Astrocyte (in vitro differentiated cells and primary cell): ENCODE measurements at regions not wholly inside any gene's neighbourhood (a gene's known extent, or its start where the extent isn't known, plus 50 kb on each side); places are given as distances from the start of the nearest gene placed in this dataset.
"Not testable (repeated sequence)": the region's sequence is repeated elsewhere in the genome, so short reads cannot be mapped to it uniquely, and the experiment has no call there.

Experiments used
- DNase-seq: peaks from one replicate; pipeline ENCODE4 v3.0.0-alpha.2; 2010; ENCODE audit warnings: low read depth
- FAIRE-seq: peaks from 2 replicates; lab custom pipeline; 2011; peaks lifted over from hg19 to GRCh38; lab: Jason Lieb, UNC
- H2AFZ ChIP-seq: 2 replicates; pipeline ENCODE4 v1.6.0; 2012; ENCODE audit warnings: low read depth, low read length, inconsistent platforms
- H3K27ac ChIP-seq: 2 replicates; pipeline ENCODE4 v1.5.1; 2011; ENCODE audit warnings: low read depth, low read length, inconsistent platforms
- H3K27me3 ChIP-seq: 2 replicates; pipeline ENCODE4 v1.6.0; 2011; ENCODE audit warnings: low read length, inconsistent platforms; ENCODE audit not compliant: insufficient read depth
- H3K36me3 ChIP-seq: 2 replicates; pipeline ENCODE4 v1.5.1; 2011; ENCODE audit warnings: low read length, inconsistent platforms; ENCODE audit not compliant: insufficient read depth
- H3K4me1 ChIP-seq: 2 replicates; pipeline ENCODE4 v1.5.1; 2011; ENCODE audit warnings: low read length, inconsistent platforms; ENCODE audit not compliant: insufficient read depth
- H3K4me2 ChIP-seq: 2 replicates; pipeline ENCODE4 v1.6.0; 2012; ENCODE audit warnings: low read length, inconsistent platforms
- H3K4me3 ChIP-seq: 2 replicates; pipeline ENCODE4 v1.5.1; 2011; ENCODE audit warnings: low read depth, mild to moderate bottlenecking, low read length, inconsistent platforms; ENCODE audit not compliant: insufficient read depth
- H3K79me2 ChIP-seq: 2 replicates; pipeline ENCODE4 v1.6.0; 2012; ENCODE audit warnings: mild to moderate bottlenecking, low read length, inconsistent platforms; ENCODE audit not compliant: insufficient read depth
- H3K9ac ChIP-seq: 2 replicates; pipeline ENCODE4 v1.6.0; 2012; ENCODE audit warnings: mild to moderate bottlenecking, low read length, inconsistent platforms
- H3K9me3 ChIP-seq: 2 replicates; pipeline ENCODE4 v1.5.1; 2012; ENCODE audit warnings: low read depth, mild to moderate bottlenecking, low read length, inconsistent platforms; ENCODE audit not compliant: insufficient read depth
- H4K20me1 ChIP-seq: 2 replicates; pipeline ENCODE4 v1.6.0; 2012; ENCODE audit warnings: low read length, inconsistent platforms; ENCODE audit not compliant: insufficient read depth
- H3K27ac Mint-ChIP-seq: one replicate; pipeline ENCODE4 v1.8.0; 2021; ENCODE audit warnings: mild to moderate bottlenecking, mixed read lengths; ENCODE audit not compliant: unreplicated experiment
- H3K27me3 Mint-ChIP-seq: one replicate; pipeline ENCODE4 v1.8.0; 2021; ENCODE audit warnings: low read depth, mixed read lengths; ENCODE audit not compliant: unreplicated experiment
- H3K36me3 Mint-ChIP-seq: one replicate; pipeline ENCODE4 v1.8.0; 2021; ENCODE audit warnings: low read depth, mixed read lengths; ENCODE audit not compliant: unreplicated experiment
- H3K4me1 Mint-ChIP-seq: one replicate; pipeline ENCODE4 v1.8.0; 2021; ENCODE audit warnings: low read depth, mixed read lengths; ENCODE audit not compliant: unreplicated experiment
- H3K4me3 Mint-ChIP-seq: one replicate; pipeline ENCODE4 v1.8.0; 2021; ENCODE audit warnings: mild to moderate bottlenecking, moderate library complexity, mixed read lengths; ENCODE audit not compliant: unreplicated experiment
- H3K9me3 Mint-ChIP-seq: one replicate; pipeline ENCODE4 v1.8.0; 2021; ENCODE audit warnings: mild to moderate bottlenecking, mixed read lengths; ENCODE audit not compliant: unreplicated experiment
- EZH2 ChIP-seq: IDR thresholded peaks from 2 replicates; pipeline ENCODE4 v1.6.1; 2012; ENCODE audit warnings: mild to moderate bottlenecking, low read length, inconsistent platforms; ENCODE audit not compliant: insufficient read depth
- TF ChIP-seq, protein P1 (sequence below): IDR thresholded peaks from 2 replicates; pipeline ENCODE4 v1.5.1; 2011; ENCODE audit warnings: low read depth, mild to moderate bottlenecking, inconsistent platforms, low read length, moderate library complexity; ENCODE audit not compliant: insufficient read depth

DNA sequence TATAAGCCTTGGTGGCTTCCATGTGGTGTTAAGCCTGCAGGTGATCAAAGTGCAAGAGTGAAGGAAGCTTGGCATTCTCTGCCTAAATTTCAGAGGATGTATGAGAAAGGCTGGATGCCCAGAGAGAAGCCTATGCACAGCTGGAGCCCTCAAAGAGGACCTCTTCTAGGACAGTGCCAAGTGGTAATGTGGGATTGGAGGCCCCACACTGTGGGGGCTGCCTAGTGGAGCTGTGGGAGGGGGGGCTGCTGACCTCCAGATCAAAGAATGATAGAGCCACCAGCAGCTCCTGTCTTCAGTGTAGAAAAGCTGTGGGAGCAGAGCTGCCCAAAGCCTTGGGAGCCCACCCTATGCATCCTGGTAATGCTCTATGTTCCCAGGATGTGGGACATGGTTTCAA lies 1512.7 kb upstream of the TPTE start:
- H3K27me3 Mint-ChIP-seq = no peaks in the 10 kb centered on the region

DNA sequence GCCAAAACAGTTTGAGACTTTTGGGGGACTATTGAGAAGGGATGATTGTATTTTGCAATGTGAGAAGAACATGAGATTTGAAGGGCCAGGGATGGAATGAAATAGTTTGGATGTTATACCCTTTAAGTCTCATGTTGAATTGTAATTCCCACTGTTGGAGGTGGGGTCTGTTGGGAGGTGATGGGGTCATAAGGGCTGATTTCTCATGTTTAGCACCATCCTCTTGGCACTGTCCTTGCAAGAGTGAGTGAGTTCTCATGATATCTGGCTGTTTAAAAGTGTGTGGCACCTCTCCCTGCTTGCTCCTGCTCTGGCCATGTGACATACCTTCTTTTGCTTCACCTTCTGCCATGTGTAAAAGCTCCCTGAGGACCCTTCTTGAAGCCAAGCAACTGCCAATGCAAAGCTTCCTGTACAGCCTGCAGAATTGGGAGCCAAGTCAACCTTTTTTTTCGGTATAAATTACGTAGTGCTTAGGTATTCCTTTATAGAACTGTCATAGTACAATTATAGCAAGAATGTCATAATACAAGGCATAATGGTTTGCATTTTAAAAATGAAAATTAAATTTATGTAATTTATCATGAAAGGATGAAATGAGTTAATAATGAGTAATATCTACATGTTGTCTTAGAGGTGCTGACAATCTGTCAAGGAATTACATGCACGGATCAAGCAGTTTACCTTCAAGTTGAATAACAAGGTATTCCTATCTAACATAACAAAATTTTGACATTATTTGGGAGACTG lies 1511.9 kb upstream of the TPTE start:
- not testable (repeated sequence) for H3K79me2 ChIP-seq, H3K27ac ChIP-seq, DNase-seq, H2AFZ ChIP-seq, H3K4me1 ChIP-seq, H4K20me1 ChIP-seq, H3K4me3 ChIP-seq, H3K27me3 Mint-ChIP-seq, H3K27ac Mint-ChIP-seq, H3K4me3 Mint-ChIP-seq, H3K4me1 Mint-ChIP-seq, H3K9ac ChIP-seq, H3K4me2 ChIP-seq, H3K36me3 ChIP-seq, H3K36me3 Mint-ChIP-seq, FAIRE-seq, H3K27me3 ChIP-seq
- peaks cover 47% of the 10 kb centered on the region for H3K9me3 Mint-ChIP-seq
- H3K9me3 ChIP-seq = peaks cover 31% of the 10 kb centered on the region

More for the DNA sequence above, 1512.7 kb upstream of the TPTE start:
- Mint-ChIP-seq H3K9me3 (peaks cover 48% of the 10 kb centered on the region), H3K27ac (no peak overlapping the region), H3K4me3 (no peak overlapping the region), H3K4me1 (no peaks in the 10 kb centered on the region), H3K36me3 (no peaks in the 10 kb centered on the region)
- no peaks in the 10 kb centered on the region for H4K20me1 ChIP-seq
- FAIRE-seq = no peak
- TF ChIP-seq EZH2 = no peak
- TF ChIP-seq, protein P1, sequence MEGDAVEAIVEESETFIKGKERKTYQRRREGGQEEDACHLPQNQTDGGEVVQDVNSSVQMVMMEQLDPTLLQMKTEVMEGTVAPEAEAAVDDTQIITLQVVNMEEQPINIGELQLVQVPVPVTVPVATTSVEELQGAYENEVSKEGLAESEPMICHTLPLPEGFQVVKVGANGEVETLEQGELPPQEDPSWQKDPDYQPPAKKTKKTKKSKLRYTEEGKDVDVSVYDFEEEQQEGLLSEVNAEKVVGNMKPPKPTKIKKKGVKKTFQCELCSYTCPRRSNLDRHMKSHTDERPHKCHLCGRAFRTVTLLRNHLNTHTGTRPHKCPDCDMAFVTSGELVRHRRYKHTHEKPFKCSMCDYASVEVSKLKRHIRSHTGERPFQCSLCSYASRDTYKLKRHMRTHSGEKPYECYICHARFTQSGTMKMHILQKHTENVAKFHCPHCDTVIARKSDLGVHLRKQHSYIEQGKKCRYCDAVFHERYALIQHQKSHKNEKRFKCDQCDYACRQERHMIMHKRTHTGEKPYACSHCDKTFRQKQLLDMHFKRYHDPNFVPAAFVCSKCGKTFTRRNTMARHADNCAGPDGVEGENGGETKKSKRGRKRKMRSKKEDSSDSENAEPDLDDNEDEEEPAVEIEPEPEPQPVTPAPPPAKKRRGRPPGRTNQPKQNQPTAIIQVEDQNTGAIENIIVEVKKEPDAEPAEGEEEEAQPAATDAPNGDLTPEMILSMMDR = no peak
- no peak for DNase-seq
- no peak overlapping the region for H3K4me3 ChIP-seq
- no peak overlapping the region for H3K27ac ChIP-seq
- no peak overlapping the region for H3K4me2 ChIP-seq
- no peak overlapping the region for H2AFZ ChIP-seq
- H3K36me3 ChIP-seq = no peaks in the 10 kb centered on the region
- H3K9me3 ChIP-seq = peaks cover 31% of the 10 kb centered on the region
- no peaks in the 10 kb centered on the region for H3K79me2 ChIP-seq
- no peak overlapping the region for H3K9ac ChIP-seq
- no peaks in the 10 kb centered on the region for H3K4me1 ChIP-seq
- no peaks in the 10 kb centered on the region for H3K27me3 ChIP-seq

DNA sequence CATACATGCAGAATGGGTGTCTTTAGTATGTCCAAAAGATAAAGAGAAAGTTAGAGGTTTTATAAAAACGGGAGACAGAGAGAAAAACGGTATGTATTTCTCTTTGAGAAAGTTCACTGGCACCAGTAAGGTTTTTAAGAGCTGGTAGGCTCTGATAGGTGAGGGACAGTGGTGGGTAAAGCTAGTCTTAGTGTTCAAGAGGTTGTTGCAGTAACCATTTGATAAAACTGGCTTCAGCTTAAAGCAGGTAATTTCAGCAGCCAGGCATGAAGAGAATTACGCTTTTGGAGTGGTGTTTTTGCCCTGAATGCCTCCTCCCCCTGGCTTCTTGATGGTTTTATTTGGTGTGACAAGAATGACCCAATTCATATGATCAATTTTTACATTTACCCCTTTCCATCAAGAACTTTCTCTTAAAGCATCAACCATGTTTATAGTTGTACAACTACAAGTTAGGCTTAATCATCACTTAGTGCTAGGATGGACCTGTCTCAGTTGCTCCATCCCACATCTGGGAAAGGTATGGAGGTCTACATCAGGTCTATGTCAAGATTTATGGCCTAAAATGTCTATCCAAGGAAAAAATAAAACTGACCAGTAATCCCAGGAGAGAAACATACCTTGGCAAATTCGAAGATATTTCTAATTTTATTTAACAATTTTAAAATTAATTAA lies 1511.1 kb upstream of the TPTE start:
- FAIRE-seq, H4K20me1 ChIP-seq, H3K4me2 ChIP-seq, H3K4me3 Mint-ChIP-seq, H3K27ac Mint-ChIP-seq, H3K4me3 ChIP-seq, H3K36me3 Mint-ChIP-seq, H3K36me3 ChIP-seq, H3K27me3 ChIP-seq, H3K4me1 Mint-ChIP-seq, H3K79me2 ChIP-seq, H2AFZ ChIP-seq, H3K4me1 ChIP-seq, DNase-seq, H3K9ac ChIP-seq, H3K27ac ChIP-seq, H3K27me3 Mint-ChIP-seq: not testable (repeated sequence)
- peaks cover 46% of the 10 kb centered on the region for H3K9me3 Mint-ChIP-seq
- peaks cover 28% of the 10 kb centered on the region for H3K9me3 ChIP-seq

DNA sequence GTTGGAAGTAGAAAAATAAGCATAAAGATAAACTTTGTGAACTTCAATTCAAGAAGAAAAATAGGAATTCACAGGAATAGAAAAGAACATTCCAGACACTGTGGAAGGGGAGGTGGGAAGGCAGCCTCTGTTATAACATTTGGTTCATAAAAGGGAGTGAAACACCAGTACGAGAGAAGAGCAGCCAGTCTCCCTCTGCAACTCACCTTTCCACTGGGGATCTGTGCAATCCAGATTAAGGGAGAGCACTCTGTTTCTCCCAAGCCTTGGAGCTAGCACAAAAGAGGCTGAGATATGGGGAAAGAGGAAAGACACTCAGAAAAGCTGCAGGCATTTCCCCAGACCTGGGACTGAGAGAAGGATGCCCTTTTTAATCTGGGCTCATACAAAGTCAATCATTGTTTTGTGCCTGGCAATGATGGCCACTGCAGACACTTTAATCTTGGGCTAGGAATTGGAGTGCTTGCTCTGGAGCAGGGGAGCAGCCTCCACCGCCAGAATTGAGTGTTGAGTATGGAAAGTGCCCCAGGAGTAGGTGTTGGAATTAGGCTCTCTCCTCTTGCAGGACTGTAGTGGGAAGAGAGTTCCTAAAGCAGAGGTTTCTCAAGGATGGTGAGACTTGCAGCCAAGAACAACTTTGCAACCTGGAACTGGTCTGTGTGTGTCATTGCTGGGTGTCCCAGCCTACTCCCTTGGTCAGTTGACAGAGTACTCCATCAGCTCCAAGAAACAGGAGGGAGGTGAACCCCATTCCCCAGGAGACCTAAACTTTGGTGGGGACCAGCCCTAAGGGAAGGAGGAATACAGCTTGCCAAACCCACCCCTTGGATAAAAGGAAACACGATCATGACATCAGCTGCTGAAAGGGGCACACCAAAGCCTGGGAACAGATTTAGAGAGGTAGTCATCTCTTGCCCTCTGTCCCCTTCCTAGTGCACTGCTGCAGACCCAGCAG lies 1510.2 kb upstream of the TPTE start:
- FAIRE-seq, H3K27me3 Mint-ChIP-seq, H3K27ac Mint-ChIP-seq, H2AFZ ChIP-seq, H3K4me2 ChIP-seq, H3K4me3 ChIP-seq, H3K79me2 ChIP-seq, H3K36me3 Mint-ChIP-seq, H3K9ac ChIP-seq, H3K4me1 Mint-ChIP-seq, H3K27me3 ChIP-seq, H4K20me1 ChIP-seq, H3K4me3 Mint-ChIP-seq, DNase-seq, H3K4me1 ChIP-seq, H3K27ac ChIP-seq, H3K36me3 ChIP-seq: not testable (repeated sequence)
- H3K9me3 ChIP-seq = peaks cover 29% of the 10 kb centered on the region
- peaks cover 49% of the 10 kb centered on the region for H3K9me3 Mint-ChIP-seq

DNA sequence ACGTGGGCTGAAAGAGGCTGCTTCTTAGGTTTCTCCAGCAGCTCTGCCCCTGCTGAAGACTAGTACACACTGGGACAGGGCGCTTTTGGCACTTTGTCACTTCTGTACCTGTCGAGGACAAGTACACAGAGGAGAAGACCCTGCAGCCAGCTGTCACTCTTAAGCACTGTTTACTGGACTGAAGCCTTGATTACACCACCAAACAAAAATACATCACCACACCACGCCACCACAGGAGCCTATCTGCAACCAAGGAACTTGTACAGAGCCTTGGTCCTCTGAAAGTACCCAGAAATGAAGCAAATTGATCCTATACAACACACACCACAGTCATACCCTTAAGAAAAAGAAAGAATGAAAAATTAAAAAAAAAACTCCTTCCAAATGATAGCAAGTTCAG lies 1509.5 kb upstream of the TPTE start:
- H3K27me3 Mint-ChIP-seq = not testable (repeated sequence)

More for the DNA sequence above, 1509.5 kb upstream of the TPTE start:
- not testable (repeated sequence) for H2AFZ ChIP-seq, FAIRE-seq, DNase-seq, H3K79me2 ChIP-seq, H3K27ac Mint-ChIP-seq, H3K4me1 ChIP-seq, H3K4me2 ChIP-seq, H3K27ac ChIP-seq, H3K27me3 ChIP-seq, H3K4me3 ChIP-seq, H3K36me3 ChIP-seq, H3K9ac ChIP-seq, H3K4me1 Mint-ChIP-seq, H3K4me3 Mint-ChIP-seq, H4K20me1 ChIP-seq, H3K36me3 Mint-ChIP-seq
- H3K9me3 ChIP-seq = peaks cover 28% of the 10 kb centered on the region
- H3K9me3 Mint-ChIP-seq = peaks cover 46% of the 10 kb centered on the region
